Uterus (tissue), 3 donors: ENCODE measurements at regions not wholly inside any gene's neighbourhood (a gene's known extent, or its start where the extent isn't known, plus 50 kb on each side); places are given as distances from the start of the nearest gene placed in this dataset.
"Not testable (repeated sequence)": the region's sequence is repeated elsewhere in the genome, so short reads cannot be mapped to it uniquely, and the experiment has no call there.

Source experiments
- DNase-seq, 2 donors: peaks; one replicate each; pipeline ENCODE4 v3.0.0-alpha.2; 2019 to 2020
- H3K27ac ChIP-seq, 2 donors: fragments of 200-600 bp; sonication (generic); 1 replicate in 1 of 2; 2 replicates in 1 of 2; pipeline ENCODE4 v1.5.1; 2016 to 2018
- H3K27me3 ChIP-seq, 2 donors: fragments of 200-600 bp; sonication (generic); one replicate each; pipeline ENCODE4 v1.5.1; 2018 to 2019; ENCODE audit warnings: control low read depth in 1 of 2
- H3K36me3 ChIP-seq, 2 donors: fragments of 200-600 bp; sonication (generic); one replicate each; pipeline ENCODE4 v1.5.1; 2019; ENCODE audit warnings: control low read depth in 1 of 2
- H3K4me1 ChIP-seq, 2 donors: fragments of 200-600 bp; sonication (generic); one replicate each; pipeline ENCODE4 v1.5.1; 2018 to 2019; ENCODE audit warnings: control low read depth in 1 of 2
- H3K4me3 ChIP-seq, 2 donors: fragments of 200-600 bp; sonication (generic); 1 replicate in 1 of 2; 2 replicates in 1 of 2; pipeline ENCODE4 v1.5.1; 2018 to 2019; ENCODE audit warnings: mild to moderate bottlenecking in 1 of 2
- H3K9me3 ChIP-seq, 2 donors: fragments of 200-600 bp; sonication (generic); one replicate each; pipeline ENCODE4 v1.5.1; 2019; ENCODE audit warnings: control low read depth in 1 of 2
- POLR2A ChIP-seq, 2 donors: fragments of 450-650 bp; IDR thresholded peaks; one replicate each; pipeline ENCODE4 v1.6.1; 2016; ENCODE audit warnings: antibody characterized with exemption in 2 of 2, mild to moderate bottlenecking in 1 of 2, moderate library complexity in 1 of 2
- intact Hi-C: fragments of 100-400 bp; cut with DNase I; formaldehyde crosslinking; loops from one replicate; pipeline ENCODE4 v1.15.1; 2023; ENCODE audit warnings: low total_unique reads
- TF ChIP-seq, protein P1 (sequence below), 4 experiments: fragments of 200-600 bp in 2 of 4; fragments of 450-650 bp in 2 of 4; sonication (generic) in 2 of 4; IDR thresholded peaks; one replicate each; pipeline ENCODE4 v1.5.1; 2016 to 2019; ENCODE audit warnings: antibody characterized with exemption in 4 of 4, mild to moderate bottlenecking in 2 of 4, moderate library complexity in 1 of 4
- donor health status: DM: yes; HTN: yes; CAD: no.

DNA sequence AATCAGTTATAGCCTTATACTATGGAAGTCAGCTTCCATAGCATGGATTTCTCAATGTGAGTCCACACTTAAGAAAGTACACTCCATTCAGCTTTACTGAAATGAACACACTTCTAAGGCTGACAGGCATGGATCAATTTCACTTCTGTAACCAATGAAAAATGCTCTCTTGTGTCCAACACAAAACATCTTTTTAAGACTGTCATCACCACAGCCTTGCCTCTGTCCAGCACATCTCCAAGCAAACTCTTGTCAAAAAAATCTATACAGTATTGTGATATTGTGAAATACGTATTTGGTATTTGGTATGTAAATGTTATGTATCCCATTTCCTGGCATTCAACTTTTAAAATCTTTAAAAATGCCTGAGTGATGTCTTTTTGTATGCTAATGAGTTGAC lies 208.7 kb downstream of the RAP2B start:
- Histone ChIP-seq H3K4me3 (no peak overlapping the region), H3K4me1 (no peaks in the 10 kb centered on the region), H3K9me3 (no peaks in the 10 kb centered on the region), H3K27ac (no peak overlapping the region), H3K27me3 (no peaks in the 10 kb centered on the region), H3K36me3 (no peaks in the 10 kb centered on the region)
- intact Hi-C loops, result no loop called here
- DNase-seq, result no peak
- TF ChIP-seq POLR2A (IDR thresholded peaks at IDR 0.05), result no peak
- TF ChIP-seq, protein P1, sequence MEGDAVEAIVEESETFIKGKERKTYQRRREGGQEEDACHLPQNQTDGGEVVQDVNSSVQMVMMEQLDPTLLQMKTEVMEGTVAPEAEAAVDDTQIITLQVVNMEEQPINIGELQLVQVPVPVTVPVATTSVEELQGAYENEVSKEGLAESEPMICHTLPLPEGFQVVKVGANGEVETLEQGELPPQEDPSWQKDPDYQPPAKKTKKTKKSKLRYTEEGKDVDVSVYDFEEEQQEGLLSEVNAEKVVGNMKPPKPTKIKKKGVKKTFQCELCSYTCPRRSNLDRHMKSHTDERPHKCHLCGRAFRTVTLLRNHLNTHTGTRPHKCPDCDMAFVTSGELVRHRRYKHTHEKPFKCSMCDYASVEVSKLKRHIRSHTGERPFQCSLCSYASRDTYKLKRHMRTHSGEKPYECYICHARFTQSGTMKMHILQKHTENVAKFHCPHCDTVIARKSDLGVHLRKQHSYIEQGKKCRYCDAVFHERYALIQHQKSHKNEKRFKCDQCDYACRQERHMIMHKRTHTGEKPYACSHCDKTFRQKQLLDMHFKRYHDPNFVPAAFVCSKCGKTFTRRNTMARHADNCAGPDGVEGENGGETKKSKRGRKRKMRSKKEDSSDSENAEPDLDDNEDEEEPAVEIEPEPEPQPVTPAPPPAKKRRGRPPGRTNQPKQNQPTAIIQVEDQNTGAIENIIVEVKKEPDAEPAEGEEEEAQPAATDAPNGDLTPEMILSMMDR (IDR thresholded peaks at IDR 0.05), result no peak

DNA sequence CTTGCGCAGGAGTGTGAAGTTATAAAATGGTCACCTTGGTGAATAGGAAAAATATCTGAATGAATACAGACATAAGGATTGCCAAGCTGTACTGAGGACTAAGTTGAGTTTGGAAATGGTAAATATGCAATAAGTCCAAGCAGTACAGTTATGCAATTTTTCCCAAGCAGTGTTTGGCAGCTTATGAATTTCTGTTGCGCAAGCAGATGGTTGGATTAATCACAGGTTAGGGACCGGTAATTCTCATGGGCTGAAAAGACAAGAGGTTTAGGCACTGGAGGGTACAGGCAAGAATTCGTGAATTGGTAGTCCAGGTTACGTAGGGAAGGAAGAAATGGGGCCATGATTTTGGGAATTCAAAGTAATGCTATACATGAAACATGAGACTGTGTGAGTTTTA lies 210.3 kb downstream of the RAP2B start:
- intact Hi-C loops, result no loop called here
- Histone ChIP-seq H3K27me3 (no peaks in the 10 kb centered on the region), H3K4me1 (no peaks in the 10 kb centered on the region), H3K27ac (no peak overlapping the region), H3K4me3 (no peak overlapping the region), H3K36me3 (no peaks in the 10 kb centered on the region), H3K9me3 (no peaks in the 10 kb centered on the region)
- no peak for DNase-seq
- TF ChIP-seq POLR2A (IDR thresholded peaks at IDR 0.05), result no peak
- TF ChIP-seq, protein P1 (IDR thresholded peaks at IDR 0.05), result no peak

DNA sequence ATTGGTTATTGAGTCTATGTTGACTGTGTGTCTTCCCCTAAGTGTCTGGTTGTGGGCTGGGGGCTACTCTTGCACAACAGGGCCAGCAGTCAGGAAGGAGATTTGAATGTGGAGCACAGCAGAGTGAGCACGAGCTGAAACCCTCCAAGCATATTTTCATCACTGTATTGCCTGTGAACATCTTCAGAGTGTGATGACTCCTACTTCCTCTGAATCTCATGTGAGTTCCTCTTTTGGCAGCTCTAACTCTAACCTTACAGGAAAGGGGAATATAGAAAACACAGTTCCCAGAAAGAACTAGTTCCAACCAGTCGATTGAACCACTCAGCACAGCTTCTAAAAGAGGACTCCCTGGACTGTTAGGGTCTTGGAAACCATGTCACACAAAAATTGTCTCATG lies 211.6 kb downstream of the RAP2B start:
- H3K4me1 ChIP-seq, result no peaks in the 10 kb centered on the region
- no peaks in the 10 kb centered on the region for H3K27me3 ChIP-seq
- H3K27ac ChIP-seq, result no peak overlapping the region
- no peaks in the 10 kb centered on the region for H3K36me3 ChIP-seq
- no peak for DNase-seq
- TF ChIP-seq POLR2A (IDR thresholded peaks at IDR 0.05), result no peak
- TF ChIP-seq, protein P1 (IDR thresholded peaks at IDR 0.05), result no peak
- no peak overlapping the region for H3K4me3 ChIP-seq
- H3K9me3 ChIP-seq, result no peaks in the 10 kb centered on the region
- intact Hi-C loops, result no loop called here

DNA sequence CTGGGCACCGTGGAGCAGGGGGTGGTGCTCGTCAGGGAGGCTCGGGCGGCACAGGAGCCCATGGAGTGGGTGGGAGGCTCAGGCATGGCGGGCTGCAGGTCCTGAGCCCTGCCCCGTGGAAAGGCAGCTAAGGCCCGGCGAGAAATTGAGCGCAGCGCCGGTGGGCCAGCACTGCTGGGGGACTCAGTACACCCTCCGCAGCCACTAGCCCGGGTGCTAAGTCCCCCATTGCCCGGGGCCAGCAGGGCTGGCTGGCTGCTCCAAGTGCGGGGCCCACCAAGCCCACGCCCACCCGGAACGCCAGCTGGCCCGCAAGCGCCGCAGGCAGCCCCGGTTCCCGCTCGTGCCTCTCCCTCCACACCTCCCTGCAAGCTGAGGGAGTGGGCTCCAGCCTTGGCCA lies 216.3 kb downstream of the RAP2B start:
- H3K9me3 ChIP-seq, DNase-seq, H3K4me1 ChIP-seq, intact Hi-C loops, H3K4me3 ChIP-seq, H3K27me3 ChIP-seq, H3K27ac ChIP-seq, H3K36me3 ChIP-seq: not testable (repeated sequence)

DNA sequence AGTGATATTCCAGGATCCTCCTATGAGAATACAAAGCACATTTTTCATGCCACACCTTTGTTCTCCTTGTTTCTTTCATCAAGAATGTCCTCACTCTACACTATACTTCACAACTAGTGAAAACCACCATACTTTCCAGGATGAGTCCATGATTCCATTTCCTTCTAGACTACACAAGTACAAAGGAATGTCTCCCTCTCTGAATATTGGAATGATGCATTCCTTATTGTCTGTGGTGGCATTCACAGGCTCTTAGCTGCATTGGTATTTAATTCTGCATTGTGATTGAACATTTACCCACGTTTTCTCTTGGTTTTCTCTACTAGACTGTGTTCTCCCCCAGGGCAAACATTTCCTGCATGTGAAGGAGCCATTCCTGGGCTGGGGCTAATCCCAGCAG lies 217.5 kb downstream of the RAP2B start:
- no peak for DNase-seq
- H3K4me1 ChIP-seq, result no peaks in the 10 kb centered on the region
- intact Hi-C loops, result no loop called here
- TF ChIP-seq, protein P1 (IDR thresholded peaks at IDR 0.05), result no peak
- no peak for TF ChIP-seq POLR2A (IDR thresholded peaks at IDR 0.05)
- H3K27me3 ChIP-seq, result no peaks in the 10 kb centered on the region
- no peaks in the 10 kb centered on the region for H3K9me3 ChIP-seq
- H3K27ac ChIP-seq, result no peak overlapping the region
- H3K4me3 ChIP-seq, result no peak overlapping the region
- no peaks in the 10 kb centered on the region for H3K36me3 ChIP-seq

DNA sequence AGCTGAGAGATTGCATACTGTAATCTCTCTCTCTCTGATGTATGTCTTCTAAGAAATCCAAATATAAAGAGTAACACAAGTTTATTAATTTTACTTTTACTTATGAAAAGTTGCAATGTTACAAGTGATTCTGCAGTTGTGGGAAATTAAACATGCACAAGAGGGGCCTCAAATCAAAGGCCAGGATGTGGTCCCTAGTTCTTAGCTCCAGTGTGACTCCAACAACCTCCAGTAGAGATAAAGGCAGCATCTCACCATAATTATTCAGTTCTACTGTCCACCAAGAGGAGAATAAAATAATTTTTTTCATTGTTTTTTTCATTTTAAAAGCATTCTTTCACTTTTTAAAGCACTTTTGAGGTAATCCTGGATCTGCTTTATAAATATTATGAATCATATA lies 223.3 kb downstream of the RAP2B start:
- TF ChIP-seq POLR2A (IDR thresholded peaks at IDR 0.05), result no peak
- TF ChIP-seq, protein P1 (IDR thresholded peaks at IDR 0.05), result no peak
- intact Hi-C loops, result no loop called here
- no peaks in the 10 kb centered on the region for H3K9me3 ChIP-seq
- no peak overlapping the region for H3K4me3 ChIP-seq
- no peaks in the 10 kb centered on the region for H3K27me3 ChIP-seq
- H3K4me1 ChIP-seq, result no peaks in the 10 kb centered on the region
- H3K36me3 ChIP-seq, result no peaks in the 10 kb centered on the region
- no peak overlapping the region for H3K27ac ChIP-seq
- DNase-seq, result no peak
